MCF 10A (cell line): ENCODE measurements at regions not wholly inside any gene's neighbourhood (a gene's known extent, or its start where the extent isn't known, plus 50 kb on each side); places are given as distances from the start of the nearest gene placed in this dataset.
A peak's percentile ranks its signal among the peaks of the same experiment; 100 is the strongest.

Source experiments
- BruUV-seq: library from RNA; stranded (reverse); fragments of 400-500 nt; replicated peaks from 2 replicates; lab custom pipeline; 2021; lab: Mats Ljungman, UMichigan
- CTCF ChIA-PET: fragments of 300-600 bp; sonication (Branson Sonifier 250); formaldehyde crosslinking; extraction: SDS; loops from one replicate; lab custom pipeline; 2021; ENCODE audit warnings: antibody characterized with exemption, inconsistent platforms; lab: Yijun Ruan, JAX
- POLR2A ChIA-PET: fragments of 300-600, 350-650 bp; sonication (Branson Sonifier 250); formaldehyde crosslinking; extraction: SDS; loops from one replicate; lab custom pipeline; 2020; ENCODE audit warnings: antibody characterized with exemption, inconsistent platforms; lab: Yijun Ruan, JAX
- DNase-seq: peaks from one replicate; pipeline ENCODE4 v3.0.0-alpha.2; 2018; ENCODE audit not compliant: unreplicated experiment
- H3K27ac Mint-ChIP-seq: one replicate; pipeline ENCODE4 v1.8.0; 2022; ENCODE audit warnings: mild to moderate bottlenecking, low read depth, mixed read lengths; ENCODE audit not compliant: unreplicated experiment
- H3K27me3 Mint-ChIP-seq: one replicate; pipeline ENCODE4 v1.8.0; 2022; ENCODE audit warnings: mixed read lengths; ENCODE audit not compliant: insufficient read depth, unreplicated experiment
- H3K36me3 Mint-ChIP-seq: one replicate; pipeline ENCODE4 v1.8.0; 2022; ENCODE audit warnings: mild to moderate bottlenecking, moderate library complexity, mixed read lengths; ENCODE audit not compliant: insufficient read depth, unreplicated experiment
- H3K4me1 Mint-ChIP-seq: one replicate; pipeline ENCODE4 v1.8.0; 2022; ENCODE audit warnings: mixed read lengths; ENCODE audit not compliant: insufficient read depth, unreplicated experiment
- H3K4me3 Mint-ChIP-seq: one replicate; pipeline ENCODE4 v1.8.0; 2022; ENCODE audit warnings: mild to moderate bottlenecking, moderate library complexity, mixed read lengths; ENCODE audit not compliant: unreplicated experiment
- H3K9me3 Mint-ChIP-seq: one replicate; pipeline ENCODE4 v1.8.0; 2022; ENCODE audit warnings: mixed read lengths; ENCODE audit not compliant: unreplicated experiment
- intact Hi-C: fragments of 100-400 bp; cut with micrococcal nuclease; formaldehyde crosslinking; loops from 2 replicates; pipeline ENCODE4 v1.14.1; 2022
- TF ChIP-seq, protein P1 (sequence below): fragments of 200-600 bp; IDR thresholded peaks from one replicate; pipeline ENCODE4 v1.8.0; 2022; ENCODE audit warnings: antibody characterized with exemption, mild to moderate bottlenecking; ENCODE audit not compliant: unreplicated experiment

DNA sequence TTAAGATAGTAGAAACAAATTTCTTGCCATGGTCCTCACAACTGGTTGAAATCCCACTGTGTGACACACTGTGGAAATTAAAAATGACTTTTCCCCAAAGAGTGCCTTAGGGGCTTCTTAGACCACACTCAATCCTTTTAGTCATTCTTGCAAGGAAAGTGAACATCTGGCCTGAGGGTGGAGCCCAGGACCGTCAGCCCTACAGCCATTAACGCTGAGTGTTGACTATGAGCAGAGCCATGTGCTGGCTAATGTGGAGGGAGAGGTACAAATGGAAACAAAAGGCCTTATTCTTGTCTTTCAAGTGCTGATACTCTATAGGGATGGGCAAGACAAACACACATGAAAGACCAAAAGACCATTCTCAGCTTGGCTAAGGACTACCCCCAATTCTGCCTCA lies 456.5 kb downstream of the ZSWIM6 start:
- BruUV-seq, result no TSS peak
- no peak for DNase-seq
- TF ChIP-seq, protein P1, sequence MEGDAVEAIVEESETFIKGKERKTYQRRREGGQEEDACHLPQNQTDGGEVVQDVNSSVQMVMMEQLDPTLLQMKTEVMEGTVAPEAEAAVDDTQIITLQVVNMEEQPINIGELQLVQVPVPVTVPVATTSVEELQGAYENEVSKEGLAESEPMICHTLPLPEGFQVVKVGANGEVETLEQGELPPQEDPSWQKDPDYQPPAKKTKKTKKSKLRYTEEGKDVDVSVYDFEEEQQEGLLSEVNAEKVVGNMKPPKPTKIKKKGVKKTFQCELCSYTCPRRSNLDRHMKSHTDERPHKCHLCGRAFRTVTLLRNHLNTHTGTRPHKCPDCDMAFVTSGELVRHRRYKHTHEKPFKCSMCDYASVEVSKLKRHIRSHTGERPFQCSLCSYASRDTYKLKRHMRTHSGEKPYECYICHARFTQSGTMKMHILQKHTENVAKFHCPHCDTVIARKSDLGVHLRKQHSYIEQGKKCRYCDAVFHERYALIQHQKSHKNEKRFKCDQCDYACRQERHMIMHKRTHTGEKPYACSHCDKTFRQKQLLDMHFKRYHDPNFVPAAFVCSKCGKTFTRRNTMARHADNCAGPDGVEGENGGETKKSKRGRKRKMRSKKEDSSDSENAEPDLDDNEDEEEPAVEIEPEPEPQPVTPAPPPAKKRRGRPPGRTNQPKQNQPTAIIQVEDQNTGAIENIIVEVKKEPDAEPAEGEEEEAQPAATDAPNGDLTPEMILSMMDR, result no peak
- H3K4me1 Mint-ChIP-seq, result peaks cover 4% of the 10 kb centered on the region
- H3K36me3 Mint-ChIP-seq, result no peaks in the 10 kb centered on the region
- H3K27me3 Mint-ChIP-seq, result no peaks in the 10 kb centered on the region
- no peak overlapping the region for H3K4me3 Mint-ChIP-seq
- intact Hi-C loops, result no loop called here
- POLR2A ChIA-PET, result no interaction called here
- CTCF ChIA-PET, result interaction anchor here (0.6 kb wide), 1 partner anchor 1856 kb away, joined by 3 read pairs; no protein-coding TSS in a partner anchor
- H3K27ac Mint-ChIP-seq, result no peak overlapping the region
- H3K9me3 Mint-ChIP-seq, result no peaks in the 10 kb centered on the region

DNA sequence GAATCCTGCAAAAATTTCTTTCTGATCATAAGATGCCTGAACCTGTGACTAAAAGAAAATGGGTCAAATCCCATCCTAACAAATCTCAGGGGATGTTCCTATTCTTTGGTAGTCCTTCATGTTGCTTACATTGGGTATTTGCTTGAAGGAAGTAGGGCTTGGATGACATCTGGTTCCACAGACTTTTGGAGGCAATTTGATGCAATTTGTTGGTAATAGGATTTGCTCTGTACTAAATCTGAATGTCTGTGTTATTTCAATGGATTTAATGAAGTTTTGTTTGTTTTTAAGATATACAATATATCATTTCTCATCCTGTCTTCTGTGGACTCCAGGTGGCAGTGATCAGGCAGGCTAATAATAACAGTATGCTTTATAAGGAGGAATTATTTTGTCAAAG lies 457.9 kb downstream of the ZSWIM6 start:
- Mint-ChIP-seq H3K27me3 (no peaks in the 10 kb centered on the region), H3K4me3 (no peak overlapping the region), H3K4me1 (peaks cover 4% of the 10 kb centered on the region), H3K27ac (no peak overlapping the region), H3K9me3 (no peaks in the 10 kb centered on the region), H3K36me3 (no peaks in the 10 kb centered on the region)
- ChIA-PET CTCF (interaction anchor here (0.9 to 1.5 kb wide), 2 partner anchors 23 to 947 kb away, joined by 3 read pairs; no protein-coding TSS in a partner anchor), POLR2A (no interaction called here)
- intact Hi-C loops, result no loop called here
- DNase-seq, result no peak
- TF ChIP-seq, protein P1, result no peak
- BruUV-seq, result no TSS peak

DNA sequence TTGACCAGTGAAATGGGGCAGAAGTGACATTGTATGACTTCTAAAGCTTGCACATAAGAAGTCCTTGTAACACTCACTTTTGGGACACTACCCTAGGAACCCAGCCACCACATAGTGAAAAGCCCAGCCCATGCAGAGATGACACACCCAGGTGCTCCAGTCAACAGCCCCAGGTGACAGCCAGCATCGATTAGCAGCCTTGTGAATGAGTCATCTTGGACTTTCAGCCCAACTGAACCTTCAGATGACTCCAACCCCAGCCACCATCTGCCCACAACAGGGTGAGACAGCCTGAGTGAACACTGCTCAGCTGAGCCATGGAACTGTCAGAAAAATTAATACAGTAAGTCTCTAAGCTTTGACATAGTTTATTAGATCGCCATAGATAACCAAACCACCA lies 458.6 kb downstream of the ZSWIM6 start:
- POLR2A ChIA-PET, result interaction anchor here (0.7 kb wide), 1 partner anchor 21 kb away, joined by 3 read pairs; no protein-coding TSS in a partner anchor
- BruUV-seq, result no TSS peak
- peak; percentile 37 for DNase-seq
- no peaks in the 10 kb centered on the region for H3K27me3 Mint-ChIP-seq
- H3K27ac Mint-ChIP-seq, result no peak overlapping the region
- no peaks in the 10 kb centered on the region for H3K36me3 Mint-ChIP-seq
- no peak overlapping the region for H3K4me3 Mint-ChIP-seq
- intact Hi-C loops, result no loop called here
- CTCF ChIA-PET, result interaction anchor here (0.6 to 1.5 kb wide), 3 partner anchors 22 to 948 kb away, joined by 3 to 5 read pairs (median 3); no protein-coding TSS in a partner anchor
- TF ChIP-seq, protein P1, result no peak
- peaks cover 4% of the 10 kb centered on the region for H3K4me1 Mint-ChIP-seq
- H3K9me3 Mint-ChIP-seq, result no peaks in the 10 kb centered on the region

DNA sequence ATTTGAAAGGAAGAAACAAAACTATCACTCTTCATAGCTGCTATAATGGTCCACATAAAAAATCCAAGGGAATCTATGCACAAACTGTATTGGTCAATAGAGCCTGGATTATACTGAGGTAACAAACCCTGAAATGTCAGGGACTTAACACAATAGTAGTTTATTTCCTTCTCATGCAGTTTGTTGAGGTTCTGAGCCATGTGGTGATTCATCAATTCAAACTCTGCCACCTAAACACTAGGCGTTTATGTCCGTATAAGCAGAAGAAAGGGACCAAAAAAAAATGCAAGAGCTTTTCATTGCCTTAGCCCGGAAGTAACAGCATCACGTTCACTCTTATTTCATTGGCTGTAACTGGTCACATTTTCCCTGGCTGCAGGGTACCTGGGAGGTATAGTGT lies 464.7 kb downstream of the ZSWIM6 start:
- TF ChIP-seq, protein P1, result no peak
- Mint-ChIP-seq H3K36me3 (no peaks in the 10 kb centered on the region), H3K27ac (no peak overlapping the region), H3K4me3 (no peak overlapping the region), H3K27me3 (no peaks in the 10 kb centered on the region), H3K4me1 (no peaks in the 10 kb centered on the region), H3K9me3 (no peaks in the 10 kb centered on the region)
- CTCF ChIA-PET, result interaction anchor here (0.6 to 0.7 kb wide), 2 partner anchors 190 to 341 kb away, joined by 3 read pairs; no protein-coding TSS in a partner anchor
- intact Hi-C loops, result no loop called here
- POLR2A ChIA-PET, result interaction anchor here (0.8 kb wide), 1 partner anchor 8 kb away, joined by 3 read pairs; no protein-coding TSS in a partner anchor
- DNase-seq, result no peak
- no TSS peak for BruUV-seq
